DMS79 treated with DMSO at 0.1 percent for 48 hours (cell line): ENCODE measurements at regions not wholly inside any gene's neighbourhood (a gene's known extent, or its start where the extent isn't known, plus 50 kb on each side); places are given as distances from the start of the nearest gene placed in this dataset.

Experiments
- DNase-seq: peaks from one replicate; lab custom pipeline; 2025; lab: John Stamatoyannopoulos, UW

DNA sequence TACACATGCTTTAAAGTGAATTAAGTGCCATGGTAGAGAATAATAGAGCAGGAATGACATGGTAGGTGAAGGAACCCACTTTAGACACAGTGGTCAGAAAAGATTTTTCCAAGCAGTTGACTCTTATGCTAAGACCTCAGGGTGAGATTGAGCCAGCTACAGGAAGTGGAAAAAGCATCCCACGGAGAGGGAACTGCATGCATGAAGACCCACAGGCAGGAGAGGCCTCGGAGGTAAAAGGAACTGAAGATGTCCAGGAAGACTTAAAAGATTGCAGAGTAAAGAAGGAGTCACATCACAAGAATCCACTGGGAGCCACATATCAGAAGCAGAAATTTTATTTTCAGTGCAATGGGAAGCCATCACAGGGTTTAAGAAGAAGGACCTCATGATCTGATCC is 499.2 kb upstream of the FAM98A start:
- no peak for DNase-seq

DNA sequence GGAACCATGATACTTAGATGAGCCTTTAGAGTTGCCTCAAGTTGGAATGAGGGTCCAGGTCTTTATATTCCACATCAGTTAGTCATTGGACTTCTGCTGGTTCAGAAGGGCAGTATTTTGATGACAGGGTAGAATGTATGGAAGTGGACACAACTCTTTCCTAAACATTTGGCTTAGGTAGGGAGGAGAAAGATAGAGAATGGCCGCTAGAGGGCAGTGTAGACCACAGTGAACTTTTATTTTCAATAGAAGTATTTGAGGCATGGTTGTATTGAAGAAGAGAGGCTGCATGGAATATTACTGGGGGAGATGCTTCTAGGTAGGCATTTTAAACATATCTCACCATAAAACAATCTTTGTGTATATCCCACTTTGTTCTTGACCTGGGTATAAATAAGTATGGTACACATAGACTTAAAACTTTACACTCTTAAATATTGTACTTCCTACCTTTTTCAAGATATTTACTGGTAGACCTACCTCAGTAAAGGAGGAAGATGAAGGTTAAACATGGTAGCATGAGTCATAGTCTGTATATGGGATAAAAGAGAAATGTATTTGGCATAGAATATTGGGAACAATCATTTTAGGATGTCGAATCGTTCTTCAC is 497.6 kb upstream of the FAM98A start:
- peak; percentile 3 for DNase-seq

DNA sequence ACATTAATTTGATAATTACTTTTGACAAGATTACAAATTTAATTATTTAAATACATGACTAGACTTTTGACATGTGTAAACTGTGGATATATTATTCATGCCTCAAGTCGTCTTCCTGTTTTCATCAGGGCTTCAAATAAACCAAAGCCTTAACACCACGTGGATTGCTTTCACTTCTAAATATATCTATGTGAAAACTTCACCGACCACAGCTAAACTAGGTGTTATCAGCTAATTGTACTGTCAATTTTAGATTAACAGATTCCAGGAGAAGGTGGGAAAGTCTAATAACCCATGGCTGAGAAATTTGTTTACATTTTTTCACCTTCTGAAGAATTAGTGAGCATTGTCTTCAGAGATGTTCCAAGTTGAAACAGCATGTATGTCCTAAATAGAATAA is 494.7 kb upstream of the FAM98A start:
- no peak for DNase-seq

DNA sequence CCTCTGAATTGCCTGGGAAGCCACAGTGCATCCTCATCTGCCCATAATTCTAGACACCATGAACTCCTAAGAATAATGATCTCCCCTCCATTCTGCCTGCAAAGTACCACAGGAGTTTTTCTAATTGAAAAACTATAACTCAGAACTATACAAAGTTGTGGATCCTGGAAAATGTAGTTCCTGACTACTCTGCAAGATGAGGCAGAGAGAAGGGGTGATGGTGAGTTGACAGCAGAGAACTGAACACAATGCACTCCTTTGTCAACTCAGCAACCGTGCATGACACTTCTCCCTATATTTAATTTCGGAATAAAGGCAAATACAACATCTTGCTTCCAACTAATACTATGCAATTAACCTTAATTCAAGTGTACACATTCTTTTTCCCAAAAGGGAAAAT is 471.1 kb upstream of the FAM98A start:
- DNase-seq = no peak

DNA sequence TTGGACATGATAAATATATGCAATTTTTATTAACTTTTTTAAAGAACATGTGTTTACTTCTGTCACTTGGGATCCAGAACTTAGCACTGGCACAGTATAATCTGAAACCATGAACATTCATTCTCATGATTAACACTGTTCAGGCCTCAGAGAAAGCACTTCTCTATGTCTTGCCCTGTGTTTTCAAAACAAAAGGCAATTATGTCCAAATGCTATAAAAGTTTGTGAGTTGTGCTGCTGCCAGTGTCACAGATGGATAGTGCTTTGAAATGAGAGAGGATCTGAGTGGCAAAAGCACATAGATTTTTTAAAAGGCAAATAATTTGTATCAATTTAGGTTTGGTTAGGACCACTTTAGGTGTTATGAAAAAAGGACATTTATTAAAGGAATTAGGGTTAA is 470.5 kb upstream of the FAM98A start:
- no peak for DNase-seq

DNA sequence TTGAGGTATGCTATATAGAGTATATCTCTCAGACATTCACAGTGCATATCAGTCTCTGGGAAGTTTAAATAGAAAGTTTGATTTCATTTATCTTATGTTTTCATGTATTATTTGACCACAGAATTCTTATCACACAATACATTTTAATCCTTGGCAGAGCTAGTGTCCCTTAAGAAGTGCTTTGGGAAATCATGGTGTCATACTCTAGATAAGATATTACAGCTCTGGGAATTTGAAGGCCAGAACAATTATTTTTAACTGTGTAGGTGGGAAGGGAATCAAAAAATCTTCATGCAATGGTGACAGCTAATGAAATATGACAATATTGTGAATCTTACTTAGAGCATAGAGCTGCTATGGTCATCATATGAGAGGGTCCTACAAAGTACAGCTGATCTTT is 451.3 kb upstream of the FAM98A start:
- no peak for DNase-seq

DNA sequence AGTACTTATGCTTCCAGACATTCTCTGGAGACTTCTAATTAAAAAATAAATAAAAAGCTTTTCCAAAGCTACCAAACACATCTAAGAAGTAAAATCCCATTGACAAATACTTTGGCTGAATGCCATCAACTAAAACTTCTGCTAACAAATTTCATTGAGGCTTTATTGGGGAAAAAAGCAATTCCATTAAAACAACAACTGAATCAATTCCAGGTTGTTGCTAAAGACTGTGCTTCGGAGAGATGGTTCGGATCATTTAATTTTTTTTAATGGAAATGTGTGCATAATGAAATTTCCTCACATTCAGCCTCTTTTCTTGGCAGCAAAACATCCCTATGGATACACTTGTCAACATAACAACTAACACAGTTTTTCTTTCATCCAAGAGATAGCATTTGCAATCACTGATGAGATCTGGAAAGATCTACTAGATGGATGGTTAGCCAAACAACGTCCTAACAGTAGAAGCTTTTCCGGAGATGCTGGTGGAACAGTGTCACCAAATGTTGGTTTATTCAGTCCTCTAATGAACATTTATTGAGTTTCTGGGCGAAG is 446.1 kb upstream of the FAM98A start:
- DNase-seq = no peak

DNA sequence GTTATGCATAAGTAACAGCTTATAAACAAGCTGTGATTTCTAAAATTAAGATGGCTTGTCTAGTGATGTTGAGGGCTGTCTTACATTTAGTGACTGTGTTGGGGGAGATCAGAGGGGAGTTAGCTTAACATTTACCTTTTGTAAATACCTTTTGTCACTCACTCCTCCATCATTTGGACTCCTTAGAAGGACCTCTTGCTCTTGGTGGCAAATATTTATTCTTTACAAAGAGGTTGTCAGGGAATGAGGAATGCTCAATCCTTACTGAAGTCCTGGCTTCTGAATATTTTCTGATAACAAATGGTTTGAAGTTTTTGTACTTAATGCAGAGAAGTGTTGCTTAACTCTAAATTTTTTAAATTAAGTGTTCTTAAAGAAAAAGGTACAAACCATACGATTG is 438.8 kb upstream of the FAM98A start:
- no peak for DNase-seq

DNA sequence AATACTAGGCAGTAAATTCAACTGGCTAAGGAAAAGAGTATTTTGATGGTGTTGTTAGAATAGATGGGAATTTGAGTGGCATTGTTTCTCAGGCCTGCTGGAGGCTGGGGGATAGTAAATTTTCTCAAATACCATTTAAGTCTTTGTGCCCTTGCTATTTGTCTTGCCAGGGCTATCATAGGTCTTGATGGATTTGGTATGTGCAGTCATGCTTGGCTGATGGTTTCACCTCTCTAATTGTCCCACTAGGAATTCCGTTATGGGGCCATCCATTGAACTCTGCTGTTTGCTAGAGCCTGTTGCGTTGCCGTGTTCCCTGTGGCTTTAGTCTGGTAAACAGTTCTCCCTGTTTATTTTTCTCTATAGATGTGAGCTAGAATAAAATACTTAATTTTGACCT is 438.1 kb upstream of the FAM98A start:
- no peak for DNase-seq

DNA sequence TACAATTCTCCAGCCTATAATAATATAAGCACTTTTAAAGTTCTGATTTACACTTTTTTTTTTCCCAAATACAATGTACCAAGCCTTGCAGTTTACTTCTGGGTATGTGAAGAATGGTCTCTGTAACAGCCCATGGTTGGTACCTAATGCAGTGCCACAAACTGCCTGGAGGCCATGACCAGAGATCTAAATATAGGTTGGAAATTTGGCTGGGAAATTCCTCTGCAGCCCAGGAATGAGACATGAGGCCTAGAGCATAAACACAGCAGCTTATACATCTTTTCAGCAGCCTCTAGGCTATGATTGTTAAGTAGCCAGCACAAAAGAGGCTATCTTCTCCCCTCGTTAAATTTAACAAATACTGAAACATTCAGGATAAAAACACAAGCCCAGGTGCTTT is 432.0 kb upstream of the FAM98A start:
- no peak for DNase-seq

DNA sequence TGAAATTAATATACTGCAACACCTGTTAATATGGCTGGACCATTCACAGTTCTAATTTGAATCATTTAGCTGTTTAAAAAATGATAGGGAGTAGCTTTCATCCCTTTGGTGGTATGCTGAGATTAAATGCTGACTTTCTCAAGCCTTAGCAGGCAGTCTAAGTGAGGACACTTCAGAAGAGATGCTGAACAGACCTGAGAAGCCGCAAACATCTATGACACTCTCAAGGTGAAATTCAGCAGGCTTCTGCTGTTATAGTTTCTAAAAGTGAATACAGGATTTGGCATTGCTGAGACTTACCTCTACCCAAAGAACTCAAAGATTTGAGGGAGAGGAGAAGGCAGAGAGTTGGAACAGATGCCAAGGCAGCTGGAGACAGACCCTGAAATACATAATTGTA is 431.2 kb upstream of the FAM98A start:
- DNase-seq = no peak

DNA sequence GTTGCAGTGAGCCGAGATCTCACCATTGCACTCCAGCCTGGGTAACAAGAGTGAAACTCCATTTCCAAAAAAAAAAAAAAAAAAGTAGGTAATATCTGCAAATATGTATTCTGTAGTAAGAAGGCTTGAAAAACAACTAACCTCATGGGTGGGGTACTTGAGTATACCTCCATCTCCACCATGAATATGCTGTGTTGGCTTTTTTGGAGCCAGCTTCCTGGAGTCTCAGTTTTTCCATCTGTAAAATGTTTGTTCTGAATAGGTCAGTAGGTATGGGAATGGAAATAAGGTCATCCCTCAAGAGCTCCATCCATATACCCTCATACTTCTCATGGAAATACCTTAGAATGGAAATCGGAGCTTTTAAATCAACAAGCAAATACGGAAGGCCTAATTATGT is 430.0 kb upstream of the FAM98A start:
- DNase-seq = no peak

DNA sequence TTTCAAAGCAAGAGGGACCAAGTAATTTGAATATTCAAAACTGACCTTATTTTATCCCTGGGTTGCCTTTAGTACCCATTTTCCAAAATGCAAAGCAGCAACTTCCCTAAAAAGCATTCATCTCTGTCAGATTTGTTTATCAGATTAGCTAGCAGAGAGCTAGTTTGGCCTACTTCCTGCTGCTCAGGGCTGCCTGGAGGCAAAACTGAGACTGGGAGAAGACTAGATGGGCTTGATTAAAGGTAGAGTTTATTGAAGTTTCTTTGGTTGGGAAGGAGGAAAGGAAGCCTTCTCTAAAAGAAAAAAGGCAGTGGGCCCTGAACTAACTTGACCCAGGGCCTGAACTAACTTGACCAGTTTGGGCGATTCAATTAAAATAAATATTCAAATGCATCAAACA is 426.1 kb upstream of the FAM98A start:
- DNase-seq = no peak

DNA sequence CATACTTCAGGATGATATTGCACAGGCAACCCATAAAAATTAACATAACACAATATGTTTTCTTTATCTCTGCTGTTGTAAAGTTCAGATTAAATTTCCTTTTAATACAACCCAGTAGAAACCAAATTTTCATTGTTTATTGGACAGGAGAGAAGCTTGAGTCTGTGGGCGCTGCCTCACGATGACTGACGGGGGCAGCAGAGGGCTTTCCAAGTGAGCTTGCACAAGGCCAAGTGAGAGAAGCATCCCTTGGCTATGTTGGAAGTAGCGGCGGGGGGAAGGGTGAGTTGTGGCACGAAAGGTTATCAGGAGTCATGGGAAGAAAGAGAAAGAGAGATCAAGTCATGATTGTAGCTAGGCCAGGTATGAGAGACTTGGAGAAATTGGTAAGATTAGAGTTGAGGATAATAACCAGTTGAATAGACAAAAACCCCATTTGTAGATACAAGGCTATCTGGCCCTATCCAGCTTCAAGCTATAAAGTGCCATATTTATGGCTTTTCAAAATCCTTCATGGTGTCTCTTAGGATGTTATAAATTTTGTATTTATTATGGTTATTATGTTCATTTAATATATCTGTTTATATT is 413.7 kb upstream of the FAM98A start:
- no peak for DNase-seq

DNA sequence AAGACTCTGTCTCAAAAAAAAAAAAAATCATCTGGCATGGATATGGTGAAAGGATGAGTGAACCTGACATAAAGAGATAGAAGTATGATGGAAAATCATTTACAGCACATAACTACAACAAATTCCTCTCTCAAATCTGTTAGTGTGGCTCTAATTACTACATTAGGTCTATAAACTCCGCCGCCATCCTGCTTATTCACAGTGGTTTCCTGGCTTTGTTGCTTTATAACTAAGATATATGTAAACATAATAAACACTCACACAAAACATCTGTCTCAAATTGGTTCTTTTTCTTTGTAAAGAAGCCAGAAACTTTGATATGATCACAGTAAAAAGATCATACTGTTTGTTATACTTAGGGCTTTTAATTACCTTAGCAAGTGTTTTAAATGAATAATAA is 412.6 kb upstream of the FAM98A start:
- DNase-seq = no peak

DNA sequence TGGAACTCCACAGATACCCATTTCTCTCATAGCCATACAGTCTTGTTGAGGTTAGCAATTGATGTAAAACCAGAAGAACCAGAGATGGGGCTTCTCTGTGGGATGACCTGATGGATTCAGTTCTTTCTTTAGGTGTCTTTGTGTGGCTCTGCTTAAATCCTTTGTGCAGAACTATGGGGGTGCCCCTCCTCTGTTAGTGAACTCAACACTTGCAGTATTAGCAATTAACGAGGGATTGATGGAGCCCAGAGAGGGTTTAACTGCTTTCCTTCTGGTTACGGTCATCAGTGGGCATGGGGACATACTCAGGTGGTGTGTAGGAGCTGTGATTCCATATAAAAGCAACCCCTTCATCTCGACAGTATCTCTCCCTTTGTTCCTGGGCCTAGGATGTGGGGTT is 406.8 kb upstream of the FAM98A start:
- DNase-seq = no peak

DNA sequence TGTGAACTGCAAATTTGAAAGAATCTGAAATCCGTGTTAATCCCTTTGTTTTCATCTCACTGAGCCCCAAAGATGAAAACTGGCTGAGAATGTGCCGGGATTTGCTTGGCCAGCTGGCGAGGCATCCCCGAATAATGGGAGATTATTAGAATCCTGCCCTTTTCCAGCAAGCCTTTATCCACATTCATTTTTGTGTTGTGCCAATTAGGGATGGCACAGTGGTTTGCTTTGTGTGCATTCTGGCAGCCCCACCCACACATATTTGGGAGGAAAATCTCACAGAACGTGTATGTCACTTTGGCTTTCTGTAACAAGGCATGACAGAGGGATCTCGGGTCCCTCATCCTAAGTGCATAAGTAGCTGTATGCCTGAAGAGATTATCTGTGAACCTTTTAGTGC is 405.8 kb upstream of the FAM98A start:
- DNase-seq = no peak

DNA sequence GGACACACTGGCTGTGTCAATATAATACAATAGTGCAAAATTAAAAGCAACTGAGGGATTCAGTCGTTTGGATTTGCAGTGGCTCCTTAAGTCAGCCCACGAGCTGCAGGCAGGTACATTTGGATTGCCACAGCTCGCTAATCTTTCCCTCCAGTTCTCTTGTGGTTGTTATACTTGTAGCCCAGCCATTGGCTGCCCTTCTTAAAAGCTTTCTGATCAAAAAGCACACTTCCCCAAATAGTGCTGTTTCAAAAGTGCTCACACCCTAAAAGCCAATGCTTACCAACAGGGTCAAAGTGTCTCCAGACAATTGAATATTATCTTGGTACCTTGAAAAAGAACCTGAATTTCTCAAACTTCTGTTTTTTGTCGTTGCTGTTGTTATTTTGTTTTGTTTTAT is 404.7 kb upstream of the FAM98A start:
- no peak for DNase-seq

DNA sequence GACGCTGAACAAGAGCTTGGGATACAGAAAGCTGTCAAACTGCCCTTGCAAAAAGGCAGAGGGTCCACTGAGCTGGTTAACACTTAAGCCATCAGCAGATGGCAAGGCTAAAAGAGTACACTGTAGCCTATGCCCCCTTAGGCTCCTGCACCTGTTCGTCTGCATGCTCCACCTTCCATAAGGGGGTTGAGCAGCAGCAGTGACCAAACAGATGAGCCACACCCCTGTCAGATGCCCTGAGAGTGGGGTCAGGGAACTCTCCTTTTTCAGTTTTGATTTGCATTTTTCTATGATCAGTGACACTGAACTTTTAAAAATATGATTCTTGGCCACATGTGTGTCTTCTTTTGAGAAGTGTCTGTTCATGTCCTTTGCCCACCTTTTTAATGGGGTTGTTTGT is 402.5 kb upstream of the FAM98A start:
- DNase-seq = no peak

DNA sequence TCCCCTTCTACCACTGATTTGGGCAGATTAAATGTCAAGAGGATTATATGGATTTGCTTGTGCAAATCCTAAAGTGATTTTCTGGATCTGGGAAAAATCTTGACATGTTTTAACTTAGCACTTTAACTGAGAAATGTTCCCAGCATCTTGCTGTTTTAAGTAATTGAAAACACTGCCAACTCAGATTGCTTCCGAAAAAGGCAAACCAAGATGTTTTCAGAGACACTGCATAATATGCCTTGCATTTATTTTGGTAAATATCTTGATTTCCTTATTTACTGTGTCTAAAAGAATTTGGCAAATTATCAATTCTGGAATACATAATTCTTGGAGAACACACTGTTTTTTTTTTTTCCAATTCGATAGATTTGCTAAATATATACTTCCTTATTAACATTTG is 385.0 kb upstream of the FAM98A start:
- DNase-seq = no peak

DNA sequence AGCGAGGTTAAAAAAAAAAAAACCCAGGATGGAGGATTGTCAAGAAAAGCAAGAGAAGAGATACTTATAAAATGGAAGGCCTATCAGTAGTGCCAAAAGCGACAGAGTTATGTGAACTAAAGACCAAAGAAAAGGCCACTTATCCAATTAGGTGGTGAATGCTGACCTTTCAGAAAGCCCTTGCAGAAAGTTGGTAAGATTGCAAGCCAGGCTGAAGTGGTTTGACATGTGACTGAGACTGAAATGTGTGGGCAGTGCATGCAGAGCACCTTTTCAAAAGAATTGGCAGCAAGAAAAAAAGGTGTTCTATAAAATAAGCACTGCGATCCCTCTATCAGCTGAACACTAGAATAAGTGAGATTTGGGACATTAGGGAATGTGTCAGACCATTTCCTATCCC is 379.4 kb upstream of the FAM98A start:
- DNase-seq = no peak

DNA sequence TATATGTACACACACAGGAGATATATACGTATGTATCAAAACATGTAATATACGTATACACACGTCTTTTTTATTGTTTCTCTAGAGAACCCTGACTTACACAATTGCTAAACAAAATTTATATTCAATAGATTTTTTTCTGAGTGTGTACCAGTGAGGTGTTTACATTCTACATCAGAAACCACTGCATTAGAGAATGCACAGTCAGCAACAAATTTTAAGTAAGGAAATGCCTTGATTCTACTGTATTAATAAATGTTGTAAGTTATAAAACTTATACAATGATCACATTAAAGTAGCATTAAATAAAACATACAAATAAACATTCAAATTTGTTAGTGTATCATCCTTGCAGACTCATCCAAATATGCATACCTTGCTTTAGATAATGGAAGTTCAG is 376.4 kb upstream of the FAM98A start:
- DNase-seq = no peak

DNA sequence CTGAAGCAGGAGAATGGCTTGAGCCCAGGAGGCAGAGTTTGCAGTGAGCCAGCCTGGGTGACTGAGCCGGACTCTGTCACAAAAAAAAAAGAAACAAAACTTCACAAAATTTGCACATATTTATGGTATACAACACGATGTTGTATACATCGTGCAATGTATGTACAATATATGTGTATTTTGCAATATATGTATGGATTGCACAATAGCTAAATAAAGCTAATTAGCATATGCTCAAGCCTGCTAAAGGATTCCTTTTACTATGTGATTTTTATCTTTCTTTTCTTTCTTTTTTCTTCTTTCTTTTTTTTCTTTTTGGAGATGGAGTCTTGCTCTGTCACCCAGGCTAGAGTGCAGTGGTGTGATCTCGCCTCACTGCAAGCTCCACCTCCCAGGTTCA is 368.0 kb upstream of the FAM98A start:
- no peak for DNase-seq

DNA sequence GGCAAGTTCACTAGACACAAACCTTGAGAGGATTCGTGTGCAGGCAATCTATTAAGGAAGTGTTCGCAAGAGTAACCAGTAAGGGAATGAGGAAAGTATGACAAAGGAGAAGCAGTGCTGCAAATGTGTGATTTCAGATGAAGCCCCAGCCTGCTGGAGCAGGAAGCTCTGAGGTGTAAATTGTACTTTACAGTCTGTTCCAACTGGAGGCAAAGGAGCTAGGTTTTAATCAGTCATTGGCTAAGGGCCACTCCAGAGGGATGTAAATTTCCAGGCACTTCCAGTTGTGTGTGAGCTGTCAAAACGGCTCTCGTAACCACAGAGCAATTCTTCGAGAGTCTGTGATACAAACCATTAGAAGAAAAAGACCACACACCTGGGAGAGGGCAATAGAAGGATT is 359.5 kb upstream of the FAM98A start:
- no peak for DNase-seq
